GM12878 (cell line): ENCODE measurements at regions not wholly inside any gene's neighbourhood (a gene's known extent, or its start where the extent isn't known, plus 50 kb on each side); places are given as distances from the start of the nearest gene placed in this dataset.

Experiments used
- ATAC-seq: fragments of 200-7000 bp; cut with Tn5 transposase; 3 replicates; pipeline ENCODE4 v1.9.1; 2020; ENCODE audit warnings: mild to moderate bottlenecking, moderate library complexity
- BruUV-seq: library from RNA; stranded (reverse); fragments of 400-500 nt; replicated peaks from 2 replicates; lab custom pipeline; 2021; lab: Mats Ljungman, UMichigan
- CTCF ChIA-PET: fragments of 300-600 bp; sonication (Branson Sonifier 250); formaldehyde crosslinking; extraction: SDS; loops from one replicate; lab custom pipeline; 2021; ENCODE audit warnings: inconsistent platforms; lab: Yijun Ruan, JAX
- POLR2A ChIA-PET: fragments of 350-600 bp; formaldehyde crosslinking; extraction: SDS; loops from one replicate; lab custom pipeline; 2021; ENCODE audit warnings: inconsistent platforms; lab: Charles Lee
- RAD21 ChIA-PET: fragments of 300-600 bp; sonication (Branson Sonifier 250); formaldehyde crosslinking; loops from one replicate; lab custom pipeline; 2023; ENCODE audit warnings: antibody characterized with exemption; ENCODE audit not compliant: unreplicated experiment; lab: Charles Lee
- SMC1A ChIA-PET: fragments of 300-600 bp; sonication (Branson Sonifier 250); formaldehyde crosslinking; loops from one replicate; lab custom pipeline; 2023; ENCODE audit not compliant: unreplicated experiment, uncharacterized antibody; lab: Charles Lee
- DNase-seq: peaks from one replicate; pipeline ENCODE4 v3.0.0-alpha.2; 2011; ENCODE audit warnings: low read depth, low spot score
- FAIRE-seq: peaks from 3 replicates; lab custom pipeline; 2011; peaks lifted over from hg19 to GRCh38; lab: Jason Lieb, UNC
- H2AFZ ChIP-seq: 2 replicates; pipeline ENCODE4 v1.6.0; 2011; ENCODE audit warnings: low read depth, low read length, control low read depth; ENCODE audit not compliant: control insufficient read depth
- H3K27ac ChIP-seq: 2 replicates; pipeline ENCODE4 v1.5.1; 2011; ENCODE audit warnings: control low read depth; ENCODE audit not compliant: control insufficient read depth, insufficient read depth
- H3K27me3 ChIP-seq, 2 experiments: replicated peaks in 1 of 2; 2 replicates each; pipeline versions ENCODE4 v1.6.0 to v1.6.1; 2011; ENCODE audit warnings: low read length in 1 of 2; ENCODE audit not compliant: control insufficient read depth in 2 of 2, insufficient read depth in 2 of 2
- H3K36me3 ChIP-seq, 2 experiments: 2 replicates each; pipeline ENCODE4 v1.5.1; 2011; ENCODE audit warnings: low read length in 1 of 2; ENCODE audit not compliant: control insufficient read depth in 2 of 2, insufficient read depth in 2 of 2
- H3K4me1 ChIP-seq: 2 replicates; pipeline ENCODE4 v1.6.1; 2011; ENCODE audit warnings: mild to moderate bottlenecking, low read length, moderate library complexity, mixed read lengths; ENCODE audit not compliant: control insufficient read depth, insufficient read depth
- H3K4me2 ChIP-seq: 2 replicates; pipeline ENCODE4 v1.6.0; 2011; ENCODE audit warnings: control low read depth; ENCODE audit not compliant: control insufficient read depth, insufficient read depth
- H3K4me3 ChIP-seq: fragments of 200-600 bp; sonication (generic); 2 replicates; pipeline ENCODE4 v1.5.1; 2016
- H3K79me2 ChIP-seq: 2 replicates; pipeline ENCODE4 v1.6.0; 2011; ENCODE audit warnings: low read length; ENCODE audit not compliant: control insufficient read depth, insufficient read depth
- H3K9ac ChIP-seq: 2 replicates; pipeline ENCODE4 v1.8.0; 2011; ENCODE audit warnings: low read length, control low read depth, mixed read lengths; ENCODE audit not compliant: control insufficient read depth, insufficient read depth
- H3K9me3 ChIP-seq: replicated peaks from 3 replicates; pipeline ENCODE4 v1.5.1; 2011; ENCODE audit warnings: mild to moderate bottlenecking, low read length; ENCODE audit not compliant: control insufficient read depth, insufficient read depth
- H4K20me1 ChIP-seq: 2 replicates; pipeline ENCODE4 v1.6.0; 2011; ENCODE audit not compliant: control insufficient read depth, insufficient read depth
- CBFB ChIP-seq: IDR thresholded peaks from 2 replicates; pipeline ENCODE4 v1.6.1; 2016; ENCODE audit warnings: antibody characterized with exemption, low read depth
- CHD2 ChIP-seq: IDR thresholded peaks from 2 replicates; pipeline ENCODE4 v1.6.1; 2011; ENCODE audit warnings: low read depth, low read length, improper control_type of control experiment, borderline replicate concordance
- FOS ChIP-seq: IDR thresholded peaks from 3 replicates; pipeline ENCODE4 v1.6.1; 2011; ENCODE audit warnings: borderline replicate concordance; ENCODE audit not compliant: insufficient read length; ENCODE audit errors: extremely low read depth
- IKZF1 ChIP-seq: fragments of 450-650 bp; conservative IDR thresholded peaks from 2 replicates; pipeline ENCODE4 v1.6.1; 2017; ENCODE audit warnings: antibody characterized with exemption, mild to moderate bottlenecking
- JUNB ChIP-seq: IDR thresholded peaks from 2 replicates; pipeline ENCODE4 v1.6.1; 2016; ENCODE audit warnings: antibody characterized with exemption, mild to moderate bottlenecking
- KLF5 ChIP-seq: fragments of 450-650 bp; IDR thresholded peaks from 2 replicates; pipeline ENCODE4 v1.6.1; 2014; ENCODE audit warnings: mild to moderate bottlenecking; ENCODE audit not compliant: partially characterized antibody
- MYC ChIP-seq: IDR thresholded peaks from 2 replicates; pipeline ENCODE4 v1.6.1; 2011; ENCODE audit warnings: mild to moderate bottlenecking, low read length, moderate library complexity, inconsistent platforms; ENCODE audit not compliant: insufficient read depth, insufficient replicate concordance, insufficient read length, severe bottlenecking
- NR2C2 ChIP-seq: IDR thresholded peaks from 2 replicates; pipeline ENCODE4 v1.6.1; 2011; ENCODE audit warnings: borderline replicate concordance, low read depth; ENCODE audit not compliant: control insufficient read depth, insufficient read length
- NR2F1 ChIP-seq: fragments of 450-650 bp; conservative IDR thresholded peaks from 2 replicates; pipeline ENCODE4 v1.6.1; 2017; ENCODE audit warnings: mild to moderate bottlenecking
- RAD21 ChIP-seq: IDR thresholded peaks from 2 replicates; pipeline ENCODE4 v1.6.1; 2011; ENCODE audit warnings: mild to moderate bottlenecking, low read depth, low read length, moderate library complexity; ENCODE audit not compliant: insufficient read depth
- RCOR1 ChIP-seq: conservative IDR thresholded peaks from 2 replicates; pipeline ENCODE4 v1.6.1; 2012; ENCODE audit warnings: low read depth, low read length, improper control_type of control experiment
- RFX5 ChIP-seq: IDR thresholded peaks from 2 replicates; pipeline ENCODE4 v1.6.1; 2011; ENCODE audit warnings: low read depth, low read length, improper control_type of control experiment
- RUNX3 ChIP-seq: IDR thresholded peaks from 2 replicates; pipeline ENCODE4 v1.6.1; 2012; ENCODE audit warnings: low read length, inconsistent platforms
- TCF3 ChIP-seq: IDR thresholded peaks from 2 replicates; pipeline ENCODE4 v1.6.1; 2012; ENCODE audit warnings: low read depth, mild to moderate bottlenecking, low read length, borderline replicate concordance; ENCODE audit not compliant: insufficient read depth
- ZSCAN29 ChIP-seq: fragments of 450-650 bp; IDR thresholded peaks from 2 replicates; pipeline ENCODE4 v1.6.1; 2017; ENCODE audit warnings: mild to moderate bottlenecking, moderate library complexity
- WGBS: methylation state at CpG from one replicate; pipeline ENCODE4 v1.1.6; 2016; ENCODE audit warnings: low lambda C conversion rate; ENCODE audit not compliant: insufficient replicate concordance, insufficient coverage; ENCODE audit errors: missing lambda C conversion rate; 5-methylcytosine and 5-hydroxymethylcytosine counted together
- in situ Hi-C: fragments of 300-500 bp; cut with MboI; formaldehyde crosslinking; loops from 9 replicates; pipeline ENCODE4 v1.14.3; 2018; ENCODE audit warnings: mixed read lengths
- intact Hi-C: fragments of 100-400 bp; cut with micrococcal nuclease; formaldehyde crosslinking; loops from one replicate; pipeline ENCODE4 v1.14.2; 2022; ENCODE audit not compliant: unreplicated experiment
- TF ChIP-seq, protein P1 (sequence below): IDR thresholded peaks from 2 replicates; pipeline ENCODE4 v1.6.1; 2011; ENCODE audit warnings: low read depth, low read length, improper control_type of control experiment, borderline replicate concordance
- TF ChIP-seq, protein P2 (sequence below): fragments of 450-650 bp; IDR thresholded peaks from 2 replicates; pipeline ENCODE4 v1.6.1; 2016; ENCODE audit warnings: mild to moderate bottlenecking, moderate library complexity, borderline replicate concordance

DNA sequence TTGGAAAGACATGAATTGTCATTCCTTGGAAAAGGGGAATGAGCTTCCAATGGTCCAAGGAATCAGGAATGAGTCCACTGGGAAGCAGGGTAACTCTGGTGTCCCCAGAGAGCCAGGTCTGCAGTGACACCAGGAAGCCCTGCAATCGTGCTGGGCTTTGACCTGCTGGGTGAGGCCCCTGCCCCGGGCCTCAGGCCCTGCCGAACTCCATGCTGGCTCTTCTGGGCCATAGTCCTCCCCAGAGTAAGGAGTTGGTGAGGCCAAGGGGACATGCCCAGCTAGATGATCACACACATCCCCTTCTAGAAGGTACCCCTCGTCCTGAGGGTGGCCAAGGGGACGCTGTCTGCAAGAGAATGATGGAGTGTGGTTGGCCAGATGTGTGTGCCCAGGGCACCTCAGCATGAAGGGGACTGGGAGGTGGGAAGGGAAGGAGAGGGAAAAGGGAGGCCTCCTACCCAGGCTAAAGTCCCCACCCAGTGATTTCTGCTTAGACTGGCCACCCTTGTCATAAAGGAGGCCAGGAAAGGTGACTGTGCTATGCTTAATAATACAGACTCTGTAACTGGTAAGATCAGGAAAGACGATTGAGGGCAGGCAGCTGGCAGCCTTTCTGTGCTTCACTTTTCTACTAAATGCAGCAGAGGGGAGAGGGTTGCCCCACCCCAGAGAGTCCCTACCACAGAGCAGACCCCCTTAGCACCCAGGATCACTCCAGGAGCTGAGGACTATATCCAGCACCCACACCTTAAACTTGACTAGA is 119.3 kb downstream of the SNX5 start:
- no peak overlapping the region for H3K9ac ChIP-seq
- ATAC-seq (no peak), FAIRE-seq (no peak), DNase-seq (no peak)
- H3K4me2 ChIP-seq, result no peak overlapping the region
- intact Hi-C loops, result no loop called here
- no TSS peak for BruUV-seq
- H3K79me2 ChIP-seq, result no peaks in the 10 kb centered on the region
- TF ChIP-seq, protein P1, sequence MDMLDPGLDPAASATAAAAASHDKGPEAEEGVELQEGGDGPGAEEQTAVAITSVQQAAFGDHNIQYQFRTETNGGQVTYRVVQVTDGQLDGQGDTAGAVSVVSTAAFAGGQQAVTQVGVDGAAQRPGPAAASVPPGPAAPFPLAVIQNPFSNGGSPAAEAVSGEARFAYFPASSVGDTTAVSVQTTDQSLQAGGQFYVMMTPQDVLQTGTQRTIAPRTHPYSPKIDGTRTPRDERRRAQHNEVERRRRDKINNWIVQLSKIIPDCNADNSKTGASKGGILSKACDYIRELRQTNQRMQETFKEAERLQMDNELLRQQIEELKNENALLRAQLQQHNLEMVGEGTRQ, result no peak
- TF ChIP-seq RCOR1 (no peak), RUNX3 (no peak), NR2F1 (no peak), FOS (no peak), MYC (no peak), TCF3 (no peak), NR2C2 (no peak), CHD2 (no peak), JUNB (no peak), RFX5 (no peak), IKZF1 (no peak), RAD21 (no peak), KLF5 (no peak), CBFB (no peak), ZSCAN29 (no peak)
- TF ChIP-seq, protein P2, sequence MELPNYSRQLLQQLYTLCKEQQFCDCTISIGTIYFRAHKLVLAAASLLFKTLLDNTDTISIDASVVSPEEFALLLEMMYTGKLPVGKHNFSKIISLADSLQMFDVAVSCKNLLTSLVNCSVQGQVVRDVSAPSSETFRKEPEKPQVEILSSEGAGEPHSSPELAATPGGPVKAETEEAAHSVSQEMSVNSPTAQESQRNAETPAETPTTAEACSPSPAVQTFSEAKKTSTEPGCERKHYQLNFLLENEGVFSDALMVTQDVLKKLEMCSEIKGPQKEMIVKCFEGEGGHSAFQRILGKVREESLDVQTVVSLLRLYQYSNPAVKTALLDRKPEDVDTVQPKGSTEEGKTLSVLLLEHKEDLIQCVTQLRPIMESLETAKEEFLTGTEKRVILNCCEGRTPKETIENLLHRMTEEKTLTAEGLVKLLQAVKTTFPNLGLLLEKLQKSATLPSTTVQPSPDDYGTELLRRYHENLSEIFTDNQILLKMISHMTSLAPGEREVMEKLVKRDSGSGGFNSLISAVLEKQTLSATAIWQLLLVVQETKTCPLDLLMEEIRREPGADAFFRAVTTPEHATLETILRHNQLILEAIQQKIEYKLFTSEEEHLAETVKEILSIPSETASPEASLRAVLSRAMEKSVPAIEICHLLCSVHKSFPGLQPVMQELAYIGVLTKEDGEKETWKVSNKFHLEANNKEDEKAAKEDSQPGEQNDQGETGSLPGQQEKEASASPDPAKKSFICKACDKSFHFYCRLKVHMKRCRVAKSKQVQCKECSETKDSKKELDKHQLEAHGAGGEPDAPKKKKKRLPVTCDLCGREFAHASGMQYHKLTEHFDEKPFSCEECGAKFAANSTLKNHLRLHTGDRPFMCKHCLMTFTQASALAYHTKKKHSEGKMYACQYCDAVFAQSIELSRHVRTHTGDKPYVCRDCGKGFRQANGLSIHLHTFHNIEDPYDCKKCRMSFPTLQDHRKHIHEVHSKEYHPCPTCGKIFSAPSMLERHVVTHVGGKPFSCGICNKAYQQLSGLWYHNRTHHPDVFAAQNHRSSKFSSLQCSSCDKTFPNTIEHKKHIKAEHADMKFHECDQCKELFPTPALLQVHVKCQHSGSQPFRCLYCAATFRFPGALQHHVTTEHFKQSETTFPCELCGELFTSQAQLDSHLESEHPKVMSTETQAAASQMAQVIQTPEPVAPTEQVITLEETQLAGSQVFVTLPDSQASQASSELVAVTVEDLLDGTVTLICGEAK, result no peak
- H3K9me3 ChIP-seq, result no peaks in the 10 kb centered on the region
- no peak overlapping the region for H2AFZ ChIP-seq
- no peak overlapping the region for H3K4me3 ChIP-seq
- no peaks in the 10 kb centered on the region for H4K20me1 ChIP-seq
- no peaks in the 10 kb centered on the region for H3K36me3 ChIP-seq
- H3K27ac ChIP-seq, result no peak overlapping the region
- ChIA-PET SMC1A (interaction anchor here (1.0 kb wide), 1 partner anchor 48 kb away, joined by 3 read pairs; no protein-coding TSS in a partner anchor), CTCF (no interaction called here), POLR2A (no interaction called here), RAD21 (no interaction called here)
- in situ Hi-C loops, result no loop called here
- H3K27me3 ChIP-seq, result no peaks in the 10 kb centered on the region
- 80% methylated on average over 6 of the region's 6 CpGs for whole genome bisulfite sequencing
- H3K4me1 ChIP-seq, result peaks cover 21% of the 10 kb centered on the region
